ENCODE measurements at regions not wholly inside any gene's neighbourhood (a gene's known extent, or its start where the extent isn't known, plus 50 kb on each side); places are given as distances from the start of the nearest gene placed in this dataset.
"Not testable (repeated sequence)": the region's sequence is repeated elsewhere in the genome, so short reads cannot be mapped to it uniquely, and the experiment has no call there.

- no peak for DNase-seq (ENCODE audit: extremely low spot score)
- POLR2A ChIA-PET = no interaction called here
- CTCF ChIA-PET = no interaction called here
- no peak for TF ChIP-seq CTCF (IDR thresholded peaks at IDR 0.05; ENCODE audit: control extremely low read depth, extremely low read depth, low read depth, missing control alignments)
Observed at GRCh38 chr1:60876952-60877351, 205.4 kb upstream of the NFIA start.

GRCh38 chr1:60875138-60875537, 207.2 kb upstream of the NFIA start:
- no peak for TF ChIP-seq CTCF (IDR thresholded peaks at IDR 0.05; ENCODE audit: control extremely low read depth, extremely low read depth, low read depth, missing control alignments)
- no peak for DNase-seq (ENCODE audit: extremely low spot score)
- ChIA-PET POLR2A (interaction anchor here (0.6 kb wide), 1 partner anchor 67 kb away, joined by 4 read pairs; no protein-coding TSS in a partner anchor), CTCF (no interaction called here)

- ChIA-PET CTCF (no interaction called here), POLR2A (interaction anchor here (0.6 kb wide), 1 partner anchor 68 kb away, joined by 4 read pairs; no protein-coding TSS in a partner anchor)
- DNase-seq (ENCODE audit: extremely low spot score) = no peak
- no peak for TF ChIP-seq CTCF (IDR thresholded peaks at IDR 0.05; ENCODE audit: control extremely low read depth, extremely low read depth, low read depth, missing control alignments)
Observed at GRCh38 chr1:60874718-60875117, 207.6 kb upstream of the NFIA start.

GRCh38 chr1:60873396-60873795, 209.0 kb upstream of the NFIA start:
- POLR2A ChIA-PET; CTCF ChIA-PET; DNase-seq (ENCODE audit: extremely low spot score): not testable (repeated sequence)

- TF ChIP-seq CTCF (IDR thresholded peaks at IDR 0.05; ENCODE audit: control extremely low read depth, extremely low read depth, low read depth, missing control alignments) = no peak
- POLR2A ChIA-PET = no interaction called here
- CTCF ChIA-PET = no interaction called here
- no peak for DNase-seq (ENCODE audit: extremely low spot score)
Observed at GRCh38 chr1:60872426-60873054, 209.8 kb upstream of the NFIA start.

- TF ChIP-seq CTCF (IDR thresholded peaks at IDR 0.05; ENCODE audit: control extremely low read depth, extremely low read depth, low read depth, missing control alignments) = no peak
- CTCF ChIA-PET = no interaction called here
- POLR2A ChIA-PET = no interaction called here
- no peak for DNase-seq (ENCODE audit: extremely low spot score)
Observed at GRCh38 chr1:60870269-60870865, 212.0 kb upstream of the NFIA start.

- POLR2A ChIA-PET = no interaction called here
- CTCF ChIA-PET = interaction anchor here (0.6 to 2.1 kb wide), 2 partner anchors 21 kb away, joined by 3 to 4 read pairs; no protein-coding TSS in a partner anchor
- no peak for TF ChIP-seq CTCF (IDR thresholded peaks at IDR 0.05; ENCODE audit: control extremely low read depth, extremely low read depth, low read depth, missing control alignments)
- DNase-seq (ENCODE audit: extremely low spot score) = no peak
Observed at GRCh38 chr1:60868901-60869663, 213.3 kb upstream of the NFIA start.
